IMR-90 (cell line): ENCODE measurements at regions not wholly inside any gene's neighbourhood (a gene's known extent, or its start where the extent isn't known, plus 50 kb on each side); places are given as distances from the start of the nearest gene placed in this dataset.

Experiments used
- ATAC-seq: fragments of 200-7000 bp; cut with Tn5 transposase; 2 replicates; pipeline ENCODE4 v1.9.1; 2020; ENCODE audit warnings: low read depth, mild to moderate bottlenecking, moderate library complexity
- BruUV-seq: library from RNA; stranded (reverse); fragments of 400-500 nt; replicated peaks from 2 replicates; lab custom pipeline; 2021; lab: Mats Ljungman, UMichigan
- CTCF ChIA-PET: fragments of 300-600 bp; formaldehyde crosslinking; extraction: SDS; loops from one replicate; lab custom pipeline; 2021; ENCODE audit warnings: antibody characterized with exemption; lab: Yijun Ruan, JAX
- POLR2A ChIA-PET: fragments of 300-600 bp; sonication (Branson Sonifier 250); formaldehyde crosslinking; loops from one replicate; lab custom pipeline; 2022; ENCODE audit warnings: antibody characterized with exemption; ENCODE audit not compliant: unreplicated experiment; lab: Charles Lee
- DNase-seq: peaks from one replicate; pipeline ENCODE4 v3.0.0; 2013
- H2AFZ ChIP-seq: replicated peaks from 2 replicates; pipeline ENCODE3; 2013; ENCODE audit warnings: low read length, mild to moderate bottlenecking; ENCODE audit not compliant: poor library complexity
- H2AK5ac ChIP-seq: 2 replicates; pipeline ENCODE4 v1.6.1; 2013; ENCODE audit warnings: low read depth, low read length, inconsistent platforms
- H2AK9ac ChIP-seq: replicated peaks from 2 replicates; pipeline ENCODE3; 2013; ENCODE audit warnings: mild to moderate bottlenecking, low read depth, low read length, moderate library complexity; ENCODE audit not compliant: poor library complexity
- H2BK120ac ChIP-seq: 2 replicates; pipeline ENCODE4 v1.6.1; 2013; ENCODE audit warnings: low read depth, low read length, inconsistent platforms
- H2BK15ac ChIP-seq: 3 replicates; pipeline ENCODE4 v1.6.1; 2013; ENCODE audit warnings: low read depth, low read length, inconsistent platforms
- H2BK20ac ChIP-seq: 2 replicates; pipeline ENCODE4 v1.6.1; 2013; ENCODE audit warnings: low read depth, mild to moderate bottlenecking, inconsistent platforms, low read length, moderate library complexity
- H2BK5ac ChIP-seq: 2 replicates; pipeline ENCODE4 v1.6.1; 2013; ENCODE audit warnings: mild to moderate bottlenecking, low read depth, low read length, inconsistent platforms; ENCODE audit not compliant: poor library complexity, severe bottlenecking
- H3K14ac ChIP-seq: replicated peaks from 2 replicates; pipeline ENCODE4 v1.6.1; 2013; ENCODE audit warnings: low read depth, low read length, inconsistent platforms
- H3K18ac ChIP-seq: 2 replicates; pipeline ENCODE4 v1.6.1; 2013; ENCODE audit warnings: low read depth, low read length, control low read depth
- H3K23ac ChIP-seq: 2 replicates; pipeline ENCODE4 v1.6.1; 2013; ENCODE audit warnings: low read depth, low read length, inconsistent platforms
- H3K27ac ChIP-seq: 2 replicates; pipeline ENCODE4 v1.5.1; 2013; ENCODE audit warnings: mild to moderate bottlenecking, control low read depth, low read length; ENCODE audit not compliant: insufficient read depth
- H3K27me3 ChIP-seq: 2 replicates; pipeline ENCODE4 v1.6.1; 2013; ENCODE audit warnings: low read length; ENCODE audit not compliant: control insufficient read depth, insufficient read depth
- H3K36me3 ChIP-seq: 2 replicates; pipeline ENCODE4 v1.6.1; 2013; ENCODE audit warnings: low read length, mixed read lengths; ENCODE audit not compliant: control insufficient read depth, insufficient read depth
- H3K4ac ChIP-seq: 2 replicates; pipeline ENCODE4 v1.6.1; 2013; ENCODE audit warnings: low read depth, low read length, inconsistent platforms
- H3K4me1 ChIP-seq: 2 replicates; pipeline ENCODE4 v1.6.1; 2013; ENCODE audit warnings: low read length, mixed read lengths; ENCODE audit not compliant: control insufficient read depth, insufficient read depth
- H3K4me2 ChIP-seq: 2 replicates; pipeline ENCODE4 v1.6.1; 2013; ENCODE audit warnings: low read depth, mild to moderate bottlenecking, control low read depth, low read length, moderate library complexity
- H3K4me3 ChIP-seq: 2 replicates; pipeline ENCODE4 v1.5.1; 2013; ENCODE audit warnings: low read depth, mild to moderate bottlenecking, control low read depth, low read length, moderate library complexity; ENCODE audit not compliant: insufficient read depth
- H3K56ac ChIP-seq: 2 replicates; pipeline ENCODE4 v1.6.1; 2013; ENCODE audit warnings: low read length, inconsistent platforms; ENCODE audit not compliant: insufficient read depth; ENCODE audit errors: extremely low read depth
- H3K79me1 ChIP-seq, 2 experiments: 2 replicates each; pipeline ENCODE4 v1.6.1; 2013; ENCODE audit warnings: low read length in 2 of 2, inconsistent platforms in 1 of 2, low read depth in 1 of 2
- H3K9ac ChIP-seq: 2 replicates; pipeline ENCODE4 v1.6.1; 2013; ENCODE audit warnings: low read depth, low read length, control low read depth
- H3K9me1 ChIP-seq: 2 replicates; pipeline ENCODE4 v1.6.1; 2013; ENCODE audit warnings: low read length, inconsistent platforms; ENCODE audit not compliant: insufficient read depth
- H3K9me3 ChIP-seq: 2 replicates; pipeline ENCODE4 v1.6.1; 2013; ENCODE audit warnings: low read length; ENCODE audit not compliant: control insufficient read depth, insufficient read depth
- H4K20me1 ChIP-seq: 2 replicates; pipeline ENCODE4 v1.6.1; 2013; ENCODE audit warnings: low read length, inconsistent platforms; ENCODE audit not compliant: insufficient read depth
- H4K5ac ChIP-seq: 2 replicates; pipeline ENCODE4 v1.6.1; 2013; ENCODE audit warnings: mild to moderate bottlenecking, low read depth, low read length, control low read depth
- H4K8ac ChIP-seq, 2 experiments: 2 replicates each; pipeline ENCODE4 v1.6.1; 2013; ENCODE audit warnings: low read depth in 2 of 2, low read length in 2 of 2, control low read depth in 1 of 2, inconsistent platforms in 1 of 2
- H4K91ac ChIP-seq: 2 replicates; pipeline ENCODE4 v1.6.1; 2013; ENCODE audit warnings: low read depth, low read length, inconsistent platforms; ENCODE audit not compliant: insufficient read depth
- BHLHE40 ChIP-seq: fragments of 150-350 bp; IDR thresholded peaks from 2 replicates; pipeline ENCODE4 v1.6.1; 2016; ENCODE audit warnings: mild to moderate bottlenecking, low read depth, low read length
- CEBPB ChIP-seq: IDR thresholded peaks from 2 replicates; pipeline ENCODE4 v1.6.1; 2012; ENCODE audit warnings: low read depth, low read length, improper control_type of control experiment
- MAZ ChIP-seq: IDR thresholded peaks from 2 replicates; pipeline ENCODE4 v1.6.1; 2012; ENCODE audit warnings: low read depth, mild to moderate bottlenecking, low read length, improper control_type of control experiment, moderate library complexity, borderline replicate concordance
- MXI1 ChIP-seq: IDR thresholded peaks from 2 replicates; pipeline ENCODE4 v1.6.1; 2012; ENCODE audit warnings: low read depth, mild to moderate bottlenecking, low read length, moderate library complexity, borderline replicate concordance
- POLR2A ChIP-seq: IDR thresholded peaks from 2 replicates; pipeline ENCODE4 v1.6.1; 2012; ENCODE audit warnings: mild to moderate bottlenecking, low read depth, low read length
- RAD21 ChIP-seq: IDR thresholded peaks from 2 replicates; pipeline ENCODE4 v1.6.1; 2012; ENCODE audit warnings: low read length, improper control_type of control experiment
- RCOR1 ChIP-seq: IDR thresholded peaks from 2 replicates; pipeline ENCODE4 v1.6.1; 2012; ENCODE audit warnings: mild to moderate bottlenecking, low read length, improper control_type of control experiment; ENCODE audit not compliant: insufficient replicate concordance
- RFX5 ChIP-seq: IDR thresholded peaks from 2 replicates; pipeline ENCODE4 v1.8.0; 2012; ENCODE audit warnings: low read depth, mild to moderate bottlenecking, low read length, moderate library complexity
- SMC3 ChIP-seq: fragments of 150-350 bp; IDR thresholded peaks from 2 replicates; pipeline ENCODE4 v1.6.1; 2016; ENCODE audit warnings: low read depth, mild to moderate bottlenecking, antibody characterized with exemption, low read length, moderate library complexity
- WGBS, 2 experiments: methylation state at CpG; one replicate each; pipeline versions ENCODE4 v1.1.5 to v1.1.7; 2013; ENCODE audit warnings: missing lambda C conversion rate in 2 of 2; ENCODE audit not compliant: insufficient read length in 1 of 2; ENCODE audit errors: extremely low coverage in 2 of 2; 5-methylcytosine and 5-hydroxymethylcytosine counted together
- dilution Hi-C: fragments of 300-500 bp; cut with HindIII; formaldehyde crosslinking; loops from one replicate; pipeline ENCODE4 v1.14.3; 2018; ENCODE audit warnings: low sequenced_read_pairs; ENCODE audit not compliant: unreplicated experiment
- in situ Hi-C: fragments of 300-500 bp; cut with MboI; formaldehyde crosslinking; loops from 3 replicates; pipeline ENCODE4 v1.14.3; 2019; ENCODE audit warnings: low sequenced_read_pairs, inconsistent platforms, mixed read lengths
- intact Hi-C: fragments of 100-400 bp; cut with micrococcal nuclease; formaldehyde crosslinking; loops from 2 replicates; pipeline ENCODE4 v1.10.0; 2022
- TF ChIP-seq, protein P1 (sequence below): fragments of 150-350 bp; IDR thresholded peaks from 2 replicates; pipeline ENCODE4 v1.6.1; 2016; ENCODE audit warnings: low read depth, mild to moderate bottlenecking, low read length, moderate library complexity, borderline replicate concordance

DNA sequence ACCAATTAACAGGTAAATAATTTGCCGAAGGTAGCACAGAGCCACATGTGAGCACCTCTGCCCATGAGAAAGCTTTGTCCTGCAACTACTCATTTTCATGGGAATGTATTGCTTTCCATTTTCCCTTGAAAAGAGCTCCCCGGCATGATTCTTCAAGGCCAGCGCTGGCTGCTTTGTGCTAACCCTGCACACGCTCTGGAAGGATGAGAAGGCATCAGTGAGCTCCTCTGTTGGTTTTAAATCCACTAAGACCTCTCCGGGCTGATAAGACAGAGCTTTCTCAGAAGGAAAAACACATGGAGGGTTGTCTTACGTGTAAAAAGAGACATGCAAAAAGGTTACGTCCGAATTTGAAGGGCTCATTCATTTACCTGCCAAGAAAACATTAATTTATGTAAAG is 553.9 kb upstream of the MKI67 start:
- no peaks in the 10 kb centered on the region for H3K27me3 ChIP-seq
- no peak overlapping the region for H2BK15ac ChIP-seq
- no peaks in the 10 kb centered on the region for H3K9me1 ChIP-seq
- H4K8ac ChIP-seq = no peak overlapping the region
- no peak overlapping the region for H4K5ac ChIP-seq
- H3K9ac ChIP-seq = no peak overlapping the region
- H3K79me1 ChIP-seq = no peaks in the 10 kb centered on the region
- H3K14ac ChIP-seq = no peak overlapping the region
- no peaks in the 10 kb centered on the region for H4K20me1 ChIP-seq
- no peak overlapping the region for H2BK5ac ChIP-seq
- no peak overlapping the region for H2BK120ac ChIP-seq
- H3K9me3 ChIP-seq = peaks cover 36% of the 10 kb centered on the region
- no peak overlapping the region for H2AK5ac ChIP-seq
- no peak overlapping the region for H2AK9ac ChIP-seq
- H3K56ac ChIP-seq = no peak overlapping the region
- DNase-seq = no peak
- no peak overlapping the region for H3K4ac ChIP-seq
- H4K91ac ChIP-seq = no peak overlapping the region
- intact Hi-C loops (no loop called here), in situ Hi-C loops (no loop called here), dilution Hi-C loops (no loop called here)
- ATAC-seq = no peak
- no peak overlapping the region for H3K4me3 ChIP-seq
- H3K36me3 ChIP-seq = no peaks in the 10 kb centered on the region
- 69% methylated on average over 3 of the region's 8 CpGs; no CpG with 5 or more reads in 1 of the 2 experiments for WGBS, 2 experiments
- no peak for TF ChIP-seq RFX5
- TF ChIP-seq SMC3 = no peak
- TF ChIP-seq POLR2A = no peak
- TF ChIP-seq MXI1 = no peak
- no peak for TF ChIP-seq RCOR1
- TF ChIP-seq, protein P1, sequence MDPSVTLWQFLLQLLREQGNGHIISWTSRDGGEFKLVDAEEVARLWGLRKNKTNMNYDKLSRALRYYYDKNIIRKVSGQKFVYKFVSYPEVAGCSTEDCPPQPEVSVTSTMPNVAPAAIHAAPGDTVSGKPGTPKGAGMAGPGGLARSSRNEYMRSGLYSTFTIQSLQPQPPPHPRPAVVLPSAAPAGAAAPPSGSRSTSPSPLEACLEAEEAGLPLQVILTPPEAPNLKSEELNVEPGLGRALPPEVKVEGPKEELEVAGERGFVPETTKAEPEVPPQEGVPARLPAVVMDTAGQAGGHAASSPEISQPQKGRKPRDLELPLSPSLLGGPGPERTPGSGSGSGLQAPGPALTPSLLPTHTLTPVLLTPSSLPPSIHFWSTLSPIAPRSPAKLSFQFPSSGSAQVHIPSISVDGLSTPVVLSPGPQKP = no peak
- TF ChIP-seq BHLHE40 = no peak
- TF ChIP-seq RAD21 = no peak
- TF ChIP-seq MAZ = no peak
- TF ChIP-seq CEBPB = no peak
- no peak overlapping the region for H3K4me2 ChIP-seq
- no peaks in the 10 kb centered on the region for H3K4me1 ChIP-seq
- H2BK20ac ChIP-seq = no peak overlapping the region
- POLR2A ChIA-PET = no interaction called here
- CTCF ChIA-PET = no interaction called here
- no peak overlapping the region for H3K27ac ChIP-seq
- no peak overlapping the region for H2AFZ ChIP-seq
- BruUV-seq = no TSS peak
- no peak overlapping the region for H3K18ac ChIP-seq
- no peak overlapping the region for H3K23ac ChIP-seq
